ENCODE measurements at regions not wholly inside any gene's neighbourhood (a gene's known extent, or its start where the extent isn't known, plus 50 kb on each side); places are given as distances from the start of the nearest gene placed in this dataset.

DNA sequence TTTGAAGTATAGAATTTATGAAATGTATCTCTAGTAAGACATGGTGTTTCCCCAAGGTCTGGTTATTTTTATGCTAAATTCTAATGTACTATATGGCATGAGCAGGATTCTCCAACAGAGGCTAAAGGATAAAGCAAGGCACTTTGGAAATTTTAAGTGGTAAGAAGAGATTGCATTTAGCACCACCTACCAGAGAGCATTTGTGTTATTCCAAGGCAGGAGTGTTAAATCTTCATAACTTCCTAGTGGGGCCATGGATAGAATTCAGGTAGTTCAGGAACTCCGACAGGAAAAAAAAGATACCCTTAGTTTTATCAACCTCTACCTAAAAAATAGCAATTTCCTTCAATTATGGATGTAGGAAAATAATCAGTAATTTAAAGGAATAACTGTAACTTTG lies 497.4 kb upstream of the CRIM1 start:
- no peak overlapping the region for H3K4me3 ChIP-seq (ENCODE audit: low read depth, low read length)
- DNase-seq (ENCODE audit: low read depth): no peak
- TF ChIP-seq CTCF (conservative IDR thresholded peaks at IDR 0.05; ENCODE audit: low read depth, low read length): no peak

DNA sequence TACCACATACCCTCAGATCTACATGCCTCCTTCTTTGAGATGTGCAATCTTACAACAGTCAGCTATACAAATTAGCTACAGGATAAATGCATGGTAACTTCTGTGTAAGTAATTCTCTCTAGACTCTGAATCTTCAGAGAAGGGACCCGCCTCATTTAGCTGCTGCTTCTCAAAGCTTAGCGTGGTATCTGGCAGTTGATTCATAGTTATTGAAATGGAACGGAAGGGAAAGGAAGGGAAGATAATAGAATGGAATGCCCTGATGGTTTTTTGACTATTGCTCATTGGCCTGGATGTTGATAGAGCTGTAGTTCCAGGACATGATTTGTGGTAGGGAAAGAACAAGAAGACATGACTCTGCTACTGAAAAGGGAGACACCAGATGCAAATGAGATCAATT lies 498.1 kb upstream of the CRIM1 start:
- H3K4me3 ChIP-seq (ENCODE audit: low read depth, low read length): no peak overlapping the region
- no peak for DNase-seq (ENCODE audit: low read depth)
- TF ChIP-seq CTCF (conservative IDR thresholded peaks at IDR 0.05; ENCODE audit: low read depth, low read length): no peak

GRCh38 chr2:35831385-35831784 lies 524.2 kb upstream of the CRIM1 start:
- DNase-seq (ENCODE audit: low read depth): no peak
- TF ChIP-seq CTCF (conservative IDR thresholded peaks at IDR 0.05; ENCODE audit: low read depth, low read length): no peak
- no peak overlapping the region for H3K4me3 ChIP-seq (ENCODE audit: low read depth, low read length)

DNA sequence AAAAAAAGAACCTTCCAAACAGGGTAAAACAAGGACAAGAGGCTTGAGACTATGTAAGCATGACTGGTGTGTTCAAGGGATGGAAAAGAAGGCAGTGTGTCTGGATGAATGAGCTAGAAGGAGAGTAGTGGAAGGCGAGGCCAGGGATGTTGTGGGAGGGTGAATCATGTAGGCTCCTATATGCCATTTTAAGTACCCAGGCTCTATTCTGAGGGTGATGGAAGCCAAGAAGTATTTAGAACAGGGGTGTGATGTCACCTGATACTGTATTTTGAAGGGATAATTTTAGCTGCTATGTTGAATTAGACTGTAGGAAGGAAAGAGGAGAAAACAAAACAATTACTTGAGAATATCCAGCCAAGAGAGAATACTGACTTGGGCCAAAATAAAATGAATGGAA lies 524.7 kb upstream of the CRIM1 start:
- DNase-seq (ENCODE audit: low read depth): no peak
- TF ChIP-seq CTCF (conservative IDR thresholded peaks at IDR 0.05; ENCODE audit: low read depth, low read length): no peak
- no peak overlapping the region for H3K4me3 ChIP-seq (ENCODE audit: low read depth, low read length)

DNA sequence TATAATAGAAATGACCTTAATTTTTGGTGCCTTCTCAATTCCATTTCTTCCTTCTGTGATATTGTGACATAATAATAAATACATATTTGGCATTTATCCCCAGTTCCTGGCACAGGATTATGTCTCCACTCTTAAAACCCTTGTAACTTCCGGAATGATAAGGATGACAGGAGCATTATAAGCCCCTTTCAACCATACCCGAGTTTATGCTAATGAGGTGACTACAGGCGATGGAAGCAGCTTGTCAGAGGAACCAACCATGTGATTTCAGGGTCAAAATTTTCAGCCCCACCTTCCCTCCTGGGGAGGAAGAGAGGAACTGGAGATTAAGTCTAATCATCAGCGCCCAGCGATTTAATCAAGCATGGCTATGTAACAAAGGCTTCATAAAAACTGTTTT lies 528.5 kb upstream of the CRIM1 start:
- H3K4me3 ChIP-seq (ENCODE audit: low read depth, low read length): no peak overlapping the region
- no peak for DNase-seq (ENCODE audit: low read depth)
- TF ChIP-seq CTCF (conservative IDR thresholded peaks at IDR 0.05; ENCODE audit: low read depth, low read length): no peak

DNA sequence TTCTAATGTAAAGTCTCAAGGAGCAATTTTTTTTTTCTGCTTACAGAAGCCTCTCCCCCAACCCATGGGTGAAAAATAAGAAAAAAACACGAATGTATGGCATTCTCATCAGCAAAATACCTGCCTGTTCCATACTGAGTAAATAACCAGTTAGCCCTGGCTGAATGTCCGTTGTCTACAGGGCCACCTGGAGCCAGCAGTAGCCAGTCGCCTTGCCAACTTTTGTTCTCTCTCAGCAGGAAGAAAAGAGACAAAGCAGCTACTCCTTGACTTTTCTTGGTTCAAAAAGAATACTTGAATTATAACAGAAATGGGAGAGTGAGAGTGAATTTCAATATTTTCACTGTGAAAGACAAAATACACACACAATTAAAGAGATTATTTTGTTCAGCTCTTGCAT lies 532.9 kb upstream of the CRIM1 start:
- DNase-seq (ENCODE audit: low read depth): no peak
- TF ChIP-seq CTCF (conservative IDR thresholded peaks at IDR 0.05; ENCODE audit: low read depth, low read length): no peak
- H3K4me3 ChIP-seq (ENCODE audit: low read depth, low read length): no peak overlapping the region

- DNase-seq (ENCODE audit: low read depth): no peak
- TF ChIP-seq CTCF (conservative IDR thresholded peaks at IDR 0.05; ENCODE audit: low read depth, low read length): no peak
Observed at GRCh38 chr2:35821675-35822074, 533.9 kb upstream of the CRIM1 start.

More at GRCh38 chr2:35821675-35822074, 533.9 kb upstream of the CRIM1 start:
- H3K4me3 ChIP-seq (ENCODE audit: low read depth, low read length): no peak overlapping the region
